Suprapubic skin (tissue), 4 donors: ENCODE measurements at regions not wholly inside any gene's neighbourhood (a gene's known extent, or its start where the extent isn't known, plus 50 kb on each side); places are given as distances from the start of the nearest gene placed in this dataset.

Source experiments
- DNase-seq, 2 donors: peaks; one replicate each; pipeline ENCODE4 v3.0.0-alpha.2; 2019; ENCODE audit warnings: low spot score in 2 of 2
- H3K27ac ChIP-seq: fragments of 200-600 bp; sonication (generic); one replicate; pipeline ENCODE4 v1.5.1; 2019
- H3K27me3 ChIP-seq: fragments of 200-600 bp; sonication (generic); one replicate; pipeline ENCODE4 v1.5.1; 2019
- H3K36me3 ChIP-seq: fragments of 200-600 bp; sonication (generic); one replicate; pipeline ENCODE4 v1.5.1; 2019
- H3K4me1 ChIP-seq: fragments of 200-600 bp; sonication (generic); one replicate; pipeline ENCODE4 v1.5.1; 2019
- H3K4me3 ChIP-seq: fragments of 200-600 bp; sonication (generic); one replicate; pipeline ENCODE4 v1.5.1; 2019; ENCODE audit warnings: mild to moderate bottlenecking
- H3K9me3 ChIP-seq: fragments of 200-600 bp; sonication (generic); one replicate; pipeline ENCODE4 v1.5.1; 2019
- EP300 ChIP-seq: sonication (generic); formaldehyde crosslinking; IDR thresholded peaks from one replicate; pipeline ENCODE4 v1.6.1; 2017; ENCODE audit warnings: antibody characterized with exemption
- POLR2A ChIP-seq, 2 donors: fragments of 450-650 bp; IDR thresholded peaks; one replicate each; pipeline ENCODE4 v1.6.1; 2017; ENCODE audit warnings: antibody characterized with exemption in 2 of 2, mild to moderate bottlenecking in 2 of 2, moderate library complexity in 2 of 2
- POLR2AphosphoS5 ChIP-seq, 3 donors: sonication (generic); formaldehyde crosslinking; IDR thresholded peaks; one replicate each; pipeline ENCODE4 v1.6.1; 2017; ENCODE audit warnings: antibody characterized with exemption in 3 of 3
- WGBS: methylation state at CpG from one replicate; pipeline ENCODE4 v1.1.5; 2018; 5-methylcytosine and 5-hydroxymethylcytosine counted together
- TF ChIP-seq, protein P1 (sequence below), 2 donors: fragments of 200-600 bp in 1 of 2; fragments of 450-650 bp in 1 of 2; sonication (generic) in 1 of 2; IDR thresholded peaks; one replicate each; pipeline ENCODE4 v1.5.1; 2016 to 2019; ENCODE audit warnings: antibody characterized with exemption in 2 of 2, mild to moderate bottlenecking in 1 of 2, moderate library complexity in 1 of 2

DNA sequence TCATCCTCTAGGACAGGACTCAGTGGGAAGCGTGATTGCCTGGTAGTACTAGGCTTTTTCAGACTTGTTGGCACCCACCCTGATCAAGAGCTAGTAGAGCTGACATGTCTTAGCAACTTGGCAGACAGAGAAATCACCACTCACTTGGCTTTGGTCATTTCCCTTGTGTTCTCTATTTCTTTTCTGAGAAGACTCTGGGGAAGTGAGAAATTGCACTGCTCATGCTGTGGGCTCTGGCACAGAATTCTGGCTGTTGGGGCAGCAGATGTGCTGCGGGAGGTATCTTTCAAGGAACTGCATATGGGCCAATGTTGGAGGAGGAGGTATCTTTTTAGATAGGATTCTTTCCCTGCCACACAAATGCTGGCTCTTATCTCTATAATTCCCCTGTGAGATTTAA, 529.1 kb upstream of the MEX3C start:
- DNase-seq = no peak
- Histone ChIP-seq H3K27ac (no peak overlapping the region), H3K4me3 (no peak overlapping the region), H3K9me3 (no peaks in the 10 kb centered on the region), H3K27me3 (no peaks in the 10 kb centered on the region), H3K4me1 (no peaks in the 10 kb centered on the region), H3K36me3 (no peaks in the 10 kb centered on the region)
- WGBS = 69% methylated on average over 2 of the region's 2 CpGs
- TF ChIP-seq EP300 (no peak), POLR2AphosphoS5 (IDR thresholded peaks at IDR 0.05) (no peak), POLR2A (IDR thresholded peaks at IDR 0.05) (no peak)
- TF ChIP-seq, protein P1, sequence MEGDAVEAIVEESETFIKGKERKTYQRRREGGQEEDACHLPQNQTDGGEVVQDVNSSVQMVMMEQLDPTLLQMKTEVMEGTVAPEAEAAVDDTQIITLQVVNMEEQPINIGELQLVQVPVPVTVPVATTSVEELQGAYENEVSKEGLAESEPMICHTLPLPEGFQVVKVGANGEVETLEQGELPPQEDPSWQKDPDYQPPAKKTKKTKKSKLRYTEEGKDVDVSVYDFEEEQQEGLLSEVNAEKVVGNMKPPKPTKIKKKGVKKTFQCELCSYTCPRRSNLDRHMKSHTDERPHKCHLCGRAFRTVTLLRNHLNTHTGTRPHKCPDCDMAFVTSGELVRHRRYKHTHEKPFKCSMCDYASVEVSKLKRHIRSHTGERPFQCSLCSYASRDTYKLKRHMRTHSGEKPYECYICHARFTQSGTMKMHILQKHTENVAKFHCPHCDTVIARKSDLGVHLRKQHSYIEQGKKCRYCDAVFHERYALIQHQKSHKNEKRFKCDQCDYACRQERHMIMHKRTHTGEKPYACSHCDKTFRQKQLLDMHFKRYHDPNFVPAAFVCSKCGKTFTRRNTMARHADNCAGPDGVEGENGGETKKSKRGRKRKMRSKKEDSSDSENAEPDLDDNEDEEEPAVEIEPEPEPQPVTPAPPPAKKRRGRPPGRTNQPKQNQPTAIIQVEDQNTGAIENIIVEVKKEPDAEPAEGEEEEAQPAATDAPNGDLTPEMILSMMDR (IDR thresholded peaks at IDR 0.05) = no peak

DNA sequence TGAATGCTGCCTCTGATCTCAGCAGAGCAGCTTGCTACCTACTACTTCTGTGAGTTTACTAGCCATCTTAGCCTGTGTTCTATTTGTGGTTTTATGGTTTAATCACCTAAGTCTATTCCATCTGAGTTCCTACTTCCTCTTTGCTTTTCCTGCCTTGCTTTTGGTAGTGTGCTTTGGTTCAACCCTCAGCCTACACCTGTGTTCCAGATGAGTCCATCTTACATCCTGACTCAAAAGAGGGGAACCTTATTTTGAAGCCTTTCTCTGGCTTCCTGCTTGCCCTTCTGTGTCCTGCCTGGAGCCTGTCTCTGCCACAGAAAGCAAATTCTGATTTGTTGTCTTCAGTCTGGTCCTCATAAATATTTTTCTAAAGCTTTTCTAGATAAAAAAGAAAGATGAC, 530.3 kb upstream of the MEX3C start:
- no peak for DNase-seq
- no peaks in the 10 kb centered on the region for H3K36me3 ChIP-seq
- H3K27me3 ChIP-seq = no peaks in the 10 kb centered on the region
- no peak overlapping the region for H3K27ac ChIP-seq
- H3K9me3 ChIP-seq = no peaks in the 10 kb centered on the region
- TF ChIP-seq EP300 (no peak), POLR2A (IDR thresholded peaks at IDR 0.05) (no peak), POLR2AphosphoS5 (IDR thresholded peaks at IDR 0.05) (no peak)
- TF ChIP-seq, protein P1 (IDR thresholded peaks at IDR 0.05) = no peak
- no peaks in the 10 kb centered on the region for H3K4me1 ChIP-seq
- no peak overlapping the region for H3K4me3 ChIP-seq

DNA sequence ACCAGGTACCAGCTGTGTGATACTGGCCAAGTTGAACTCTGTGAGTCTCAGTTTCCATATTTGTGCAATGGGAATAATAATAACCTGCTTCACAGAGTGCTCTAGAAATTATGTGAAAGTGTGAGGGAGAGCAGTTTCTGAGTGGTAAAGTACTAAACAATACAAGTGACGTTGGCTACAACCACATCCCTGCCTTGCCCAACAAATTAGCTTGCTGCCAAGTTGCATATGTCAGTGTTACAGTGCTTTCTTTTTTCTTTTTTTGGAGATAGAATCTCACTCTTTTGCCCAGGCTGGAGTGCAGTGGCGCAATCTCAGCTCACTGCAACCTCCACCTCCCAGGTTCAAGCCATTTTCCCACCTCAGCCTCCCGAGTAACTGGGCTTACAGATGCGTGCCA, 533.6 kb upstream of the MEX3C start:
- 83% methylated on average over 4 of the region's 4 CpGs for WGBS
- no peaks in the 10 kb centered on the region for H3K9me3 ChIP-seq
- DNase-seq = no peak
- no peak overlapping the region for H3K27ac ChIP-seq
- no peak overlapping the region for H3K4me3 ChIP-seq
- H3K27me3 ChIP-seq = no peaks in the 10 kb centered on the region
- no peaks in the 10 kb centered on the region for H3K4me1 ChIP-seq
- TF ChIP-seq, protein P1 (IDR thresholded peaks at IDR 0.05) = no peak
- TF ChIP-seq POLR2A (IDR thresholded peaks at IDR 0.05) = no peak
- no peak for TF ChIP-seq EP300
- no peak for TF ChIP-seq POLR2AphosphoS5 (IDR thresholded peaks at IDR 0.05)
- H3K36me3 ChIP-seq = no peaks in the 10 kb centered on the region

DNA sequence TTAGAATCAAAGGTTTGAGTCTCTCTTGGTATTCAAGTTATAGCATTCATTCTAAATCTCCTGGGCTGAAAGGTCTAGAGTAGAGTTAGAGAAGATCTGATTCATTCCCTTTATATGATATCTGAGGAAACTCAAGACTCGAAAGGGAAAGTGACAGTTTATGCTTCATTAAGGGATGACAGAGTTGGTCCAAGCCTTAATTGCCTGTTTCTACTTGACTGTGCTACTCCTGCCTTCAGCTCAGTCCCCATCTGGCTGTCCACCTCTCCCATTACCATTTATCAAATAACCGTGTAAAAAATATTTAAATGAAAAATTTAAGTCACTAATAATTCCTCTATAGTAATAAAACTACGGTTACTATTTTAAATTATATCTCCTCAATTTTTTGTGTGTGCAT, 537.1 kb upstream of the MEX3C start:
- no peaks in the 10 kb centered on the region for H3K9me3 ChIP-seq
- no peaks in the 10 kb centered on the region for H3K27me3 ChIP-seq
- WGBS = 85% methylated on average over 3 of the region's 3 CpGs
- H3K4me3 ChIP-seq = no peak overlapping the region
- DNase-seq = no peak
- no peaks in the 10 kb centered on the region for H3K36me3 ChIP-seq
- H3K27ac ChIP-seq = no peak overlapping the region
- H3K4me1 ChIP-seq = no peaks in the 10 kb centered on the region
- TF ChIP-seq POLR2A (IDR thresholded peaks at IDR 0.05) (no peak), POLR2AphosphoS5 (IDR thresholded peaks at IDR 0.05) (no peak), EP300 (no peak)
- TF ChIP-seq, protein P1 (IDR thresholded peaks at IDR 0.05) = no peak

DNA sequence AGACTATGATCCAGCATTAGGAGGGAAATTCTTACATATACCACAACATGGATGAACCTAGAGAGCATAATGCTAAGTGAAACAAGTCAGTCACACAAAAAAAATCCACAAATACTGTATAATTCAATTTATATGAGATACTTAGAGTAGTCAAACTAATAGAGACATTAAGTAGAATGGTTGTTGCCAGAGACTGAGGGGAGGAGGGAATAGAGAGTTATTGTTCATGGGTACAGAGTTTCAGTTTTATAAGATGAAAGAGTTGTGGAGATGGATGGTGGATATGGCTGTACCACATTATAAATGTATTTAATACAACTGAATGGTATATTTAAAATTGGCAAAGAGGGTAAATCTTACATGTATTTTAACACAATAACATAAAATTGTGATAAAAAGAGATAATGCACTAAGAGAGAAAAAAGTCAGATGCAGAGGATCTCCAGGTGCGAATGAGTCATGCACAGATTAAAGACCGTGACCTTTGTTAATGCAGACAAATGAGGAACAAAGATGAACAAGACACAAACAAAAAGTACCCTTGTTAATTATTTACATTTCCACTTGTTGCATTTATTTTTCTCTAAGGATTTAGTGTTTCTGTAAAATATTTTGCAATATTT, 541.7 kb upstream of the MEX3C start:
- no peak for DNase-seq
- Histone ChIP-seq H3K4me1 (no peaks in the 10 kb centered on the region), H3K4me3 (no peak overlapping the region), H3K36me3 (no peaks in the 10 kb centered on the region), H3K27me3 (no peaks in the 10 kb centered on the region), H3K27ac (no peak overlapping the region), H3K9me3 (peaks cover 6% of the 10 kb centered on the region)
- WGBS = 85% methylated on average over 2 of the region's 2 CpGs
- TF ChIP-seq POLR2AphosphoS5 (IDR thresholded peaks at IDR 0.05) (no peak), POLR2A (IDR thresholded peaks at IDR 0.05) (no peak), EP300 (no peak)
- TF ChIP-seq, protein P1 (IDR thresholded peaks at IDR 0.05) = no peak
